T-cell (primary cell): ENCODE measurements at regions not wholly inside any gene's neighbourhood (a gene's known extent, or its start where the extent isn't known, plus 50 kb on each side); places are given as distances from the start of the nearest gene placed in this dataset.

Experiments used
- ATAC-seq, 4 experiments: fragments of 200-7000 bp in 3 of 4; fragments of 150-1000 bp in 1 of 4; cut with Tn5 transposase; replicated peaks in 1 of 4; 1 replicate in 3 of 4; 2 replicates in 1 of 4; pipeline ENCODE4 v1.10.0; 2021; ENCODE audit warnings: moderate library complexity in 3 of 4, mild to moderate bottlenecking in 2 of 4, moderate number of reproducible peaks in 1 of 4
- CTCF ChIA-PET, 2 donors: fragments of 300-600 bp; sonication (Branson Sonifier 250); formaldehyde crosslinking; loops; one replicate each; lab custom pipeline; 2022; ENCODE audit warnings: antibody characterized with exemption in 2 of 2; lab: Charles Lee
- POLR2A ChIA-PET, 2 donors: fragments of 300-600 bp; sonication (Branson Sonifier 250); formaldehyde crosslinking; loops; one replicate each; lab custom pipeline; 2022; ENCODE audit warnings: antibody characterized with exemption in 2 of 2; lab: Charles Lee
- DNase-seq, 35 experiments: peaks; one replicate each; pipeline versions ENCODE4 v3.0.0 to v3.0.0-alpha.2; 2013 to 2023
- H3K27ac ChIP-seq: one replicate; pipeline ENCODE4 v1.5.1; 2013; ENCODE audit warnings: low read length
- H3K27me3 ChIP-seq, 2 experiments: replicated peaks in 1 of 2; 1 replicate in 1 of 2; 2 replicates in 1 of 2; pipeline versions ENCODE4 v1.6.1 to v1.7.0; 2013; ENCODE audit warnings: low read length in 1 of 2, mixed read lengths in 1 of 2; ENCODE audit not compliant: control insufficient read depth in 2 of 2, insufficient read depth in 2 of 2; ENCODE audit errors: extremely low read depth in 1 of 2
- H3K36me3 ChIP-seq, 2 donors: 1 replicate in 1 of 2; 2 replicates in 1 of 2; pipeline versions ENCODE4 v1.6.1 to v1.7.0; 2013; ENCODE audit warnings: low read length in 1 of 2; ENCODE audit not compliant: control insufficient read depth in 2 of 2, insufficient read depth in 1 of 2; ENCODE audit errors: extremely low read depth in 1 of 2
- H3K4me1 ChIP-seq, 2 experiments: 1 replicate in 1 of 2; 2 replicates in 1 of 2; pipeline versions ENCODE4 v1.6.1 to v1.7.0; 2013; ENCODE audit warnings: low read length in 2 of 2, mixed read lengths in 1 of 2; ENCODE audit not compliant: insufficient read depth in 2 of 2, control insufficient read depth in 1 of 2; ENCODE audit errors: extremely low read depth in 1 of 2
- H3K4me3 ChIP-seq, 2 donors: 1 replicate in 1 of 2; 2 replicates in 1 of 2; pipeline versions ENCODE4 v1.5.1 to v1.7.0; 2013; ENCODE audit warnings: mild to moderate bottlenecking in 2 of 2, low read length in 1 of 2, moderate library complexity in 1 of 2; ENCODE audit not compliant: control insufficient read depth in 1 of 2; ENCODE audit errors: extremely low read depth in 1 of 2
- H3K9me3 ChIP-seq: 2 replicates; pipeline ENCODE4 v1.7.0; 2013
- H3K27ac Mint-ChIP-seq, 2 donors: one replicate each; pipeline ENCODE4 v1.8.0; 2020 to 2021; ENCODE audit warnings: mild to moderate bottlenecking in 2 of 2, mixed read lengths in 2 of 2
- H3K27me3 Mint-ChIP-seq, 2 donors: one replicate each; pipeline ENCODE4 v1.8.0; 2021 to 2022; ENCODE audit warnings: mixed read lengths in 2 of 2
- H3K36me3 Mint-ChIP-seq: one replicate; pipeline ENCODE4 v1.8.0; 2021; ENCODE audit warnings: mixed read lengths
- H3K4me1 Mint-ChIP-seq, 3 donors: one replicate each; pipeline ENCODE4 v1.8.0; 2020 to 2022; ENCODE audit warnings: mixed read lengths in 3 of 3, mild to moderate bottlenecking in 1 of 3
- H3K4me3 Mint-ChIP-seq, 3 donors: one replicate each; pipeline ENCODE4 v1.8.0; 2020 to 2022; ENCODE audit warnings: mild to moderate bottlenecking in 3 of 3, mixed read lengths in 3 of 3, moderate library complexity in 3 of 3
- H3K9me3 Mint-ChIP-seq, 3 donors: one replicate each; pipeline ENCODE4 v1.8.0; 2020 to 2022; ENCODE audit warnings: mixed read lengths in 3 of 3
- WGBS: methylation state at CpG from one replicate; pipeline ENCODE4 v1.1.5; 2013; ENCODE audit warnings: missing lambda C conversion rate; ENCODE audit not compliant: insufficient coverage; 5-methylcytosine and 5-hydroxymethylcytosine counted together

GRCh38 chr9:13939701-13940490 lies 374.0 kb downstream of the NFIB start:
- CTCF ChIA-PET = no interaction called here
- Mint-ChIP-seq H3K27me3 (no peaks in the 10 kb centered on the region), H3K27ac (no peak overlapping the region), H3K36me3 (no peaks in the 10 kb centered on the region), H3K4me3 (no peak overlapping the region), H3K4me1 (no peaks in the 10 kb centered on the region), H3K9me3 (peaks cover 0 to 10% (median 4%) of the 10 kb centered on the region in 3 donors)
- ATAC-seq (no peak), DNase-seq (no peak)
- Histone ChIP-seq H3K4me1 (no peaks in the 10 kb centered on the region), H3K27ac (no peak overlapping the region), H3K27me3 (no peaks in the 10 kb centered on the region), H3K36me3 (no peaks in the 10 kb centered on the region), H3K4me3 (no peak overlapping the region), H3K9me3 (no peaks in the 10 kb centered on the region)
- WGBS = 100% methylated on average over 2 of the region's 8 CpGs
- POLR2A ChIA-PET = no interaction called here

GRCh38 chr9:13939134-13939533 lies 374.8 kb downstream of the NFIB start:
- Histone ChIP-seq H3K4me1 (no peaks in the 10 kb centered on the region), H3K27ac (no peak overlapping the region), H3K9me3 (no peaks in the 10 kb centered on the region), H3K27me3 (no peaks in the 10 kb centered on the region), H3K4me3 (no peak overlapping the region), H3K36me3 (no peaks in the 10 kb centered on the region)
- DNase-seq (no peak), ATAC-seq (no peak)
- Mint-ChIP-seq H3K36me3 (no peaks in the 10 kb centered on the region), H3K27ac (no peak overlapping the region), H3K27me3 (no peaks in the 10 kb centered on the region), H3K4me3 (no peak overlapping the region), H3K9me3 (peaks cover 0 to 10% (median 4%) of the 10 kb centered on the region in 3 donors), H3K4me1 (no peaks in the 10 kb centered on the region)
- ChIA-PET CTCF (no interaction called here), POLR2A (no interaction called here)
- no CpG with 5 or more reads among the region's 1 CpG for WGBS

- ATAC-seq (no peak), DNase-seq (no peak)
- H3K36me3 Mint-ChIP-seq = no peaks in the 10 kb centered on the region
- no CpG with 5 or more reads among the region's 3 CpGs for WGBS
- Histone ChIP-seq H3K9me3 (no peaks in the 10 kb centered on the region), H3K27ac (no peak overlapping the region), H3K36me3 (no peaks in the 10 kb centered on the region), H3K27me3 (no peaks in the 10 kb centered on the region), H3K4me3 (no peak overlapping the region), H3K4me1 (no peaks in the 10 kb centered on the region)
- CTCF ChIA-PET = no interaction called here
- no peaks in the 10 kb centered on the region for H3K27me3 Mint-ChIP-seq
- peaks cover 2 to 8% (median 3%) of the 10 kb centered on the region in 3 donors for H3K9me3 Mint-ChIP-seq
- no peak overlapping the region for H3K4me3 Mint-ChIP-seq
- H3K27ac Mint-ChIP-seq = no peak overlapping the region
- POLR2A ChIA-PET = no interaction called here
- H3K4me1 Mint-ChIP-seq = no peaks in the 10 kb centered on the region
Measured at GRCh38 chr9:13934416-13934815, 379.5 kb downstream of the NFIB start.

GRCh38 chr9:13933268-13933656 lies 380.7 kb downstream of the NFIB start:
- Mint-ChIP-seq H3K36me3 (no peaks in the 10 kb centered on the region), H3K4me1 (no peaks in the 10 kb centered on the region), H3K9me3 (peaks cover 2 to 8% (median 3%) of the 10 kb centered on the region in 3 donors), H3K27me3 (no peaks in the 10 kb centered on the region), H3K4me3 (no peak overlapping the region), H3K27ac (no peak overlapping the region)
- ChIA-PET CTCF (no interaction called here), POLR2A (no interaction called here)
- 100% methylated on average over 1 of the region's 1 CpG for WGBS
- no peaks in the 10 kb centered on the region for H3K4me1 ChIP-seq
- DNase-seq (no peak), ATAC-seq (no peak)
- no peak overlapping the region for H3K4me3 ChIP-seq
- no peaks in the 10 kb centered on the region for H3K36me3 ChIP-seq
- H3K27ac ChIP-seq = no peak overlapping the region
- H3K9me3 ChIP-seq = no peaks in the 10 kb centered on the region
- no peaks in the 10 kb centered on the region for H3K27me3 ChIP-seq

GRCh38 chr9:13932528-13933267 lies 381.2 kb downstream of the NFIB start:
- H3K4me1 Mint-ChIP-seq = no peaks in the 10 kb centered on the region
- 77% methylated on average over 6 of the region's 9 CpGs for WGBS

GRCh38 chr9:13929013-13929412 lies 384.9 kb downstream of the NFIB start:
- Mint-ChIP-seq H3K27me3 (no peaks in the 10 kb centered on the region), H3K9me3 (peaks cover 6 to 10% (median 9%) of the 10 kb centered on the region in 3 donors), H3K27ac (no peak overlapping the region), H3K4me1 (no peaks in the 10 kb centered on the region), H3K4me3 (no peak overlapping the region), H3K36me3 (no peaks in the 10 kb centered on the region)
- Histone ChIP-seq H3K27me3 (no peaks in the 10 kb centered on the region), H3K4me1 (no peaks in the 10 kb centered on the region), H3K36me3 (no peaks in the 10 kb centered on the region), H3K4me3 (no peak overlapping the region), H3K9me3 (no peaks in the 10 kb centered on the region), H3K27ac (no peak overlapping the region)
- ATAC-seq (no peak), DNase-seq (no peak)
- ChIA-PET POLR2A (no interaction called here), CTCF (no interaction called here)
- no CpG with 5 or more reads among the region's 2 CpGs for WGBS

More at GRCh38 chr9:13932528-13933267, 381.2 kb downstream of the NFIB start:
- Mint-ChIP-seq H3K27ac (no peak overlapping the region), H3K36me3 (no peaks in the 10 kb centered on the region), H3K27me3 (no peaks in the 10 kb centered on the region), H3K4me3 (no peak overlapping the region), H3K9me3 (peaks cover 2 to 8% (median 3%) of the 10 kb centered on the region in 3 donors)
- Histone ChIP-seq H3K27me3 (no peaks in the 10 kb centered on the region), H3K27ac (no peak overlapping the region), H3K9me3 (no peaks in the 10 kb centered on the region), H3K4me1 (no peaks in the 10 kb centered on the region), H3K4me3 (no peak overlapping the region), H3K36me3 (no peaks in the 10 kb centered on the region)
- CTCF ChIA-PET = no interaction called here
- DNase-seq = no peak
- no peak for ATAC-seq
- POLR2A ChIA-PET = no interaction called here
